ENCODE measurements at regions not wholly inside any gene's neighbourhood (a gene's known extent, or its start where the extent isn't known, plus 50 kb on each side); places are given as distances from the start of the nearest gene placed in this dataset.

DNA sequence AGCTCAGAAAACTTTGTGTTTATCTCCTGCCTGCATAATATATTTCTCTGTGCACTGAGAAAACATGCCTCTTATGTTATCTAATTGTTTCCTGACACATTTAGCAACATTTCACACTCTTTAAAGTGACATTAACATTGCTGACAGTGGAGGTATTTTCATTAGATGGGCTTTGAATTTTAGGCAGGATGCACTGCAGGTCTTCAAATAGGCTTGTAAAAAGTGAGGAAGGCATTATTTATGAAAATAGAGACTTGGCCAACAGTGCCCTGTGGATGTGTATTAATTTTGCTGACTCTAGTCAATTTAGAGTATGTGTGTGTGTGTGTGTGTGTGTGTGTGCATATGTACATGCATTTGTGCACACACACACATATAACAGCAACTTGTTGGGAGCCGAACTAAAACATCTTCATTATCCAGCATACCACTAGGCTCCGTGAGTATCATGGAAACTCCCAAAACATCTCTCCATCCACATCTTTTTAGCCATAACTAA, 429.5 kb upstream of the WWC1 start:
- no peak for DNase-seq (ENCODE audit: low spot score)

DNA sequence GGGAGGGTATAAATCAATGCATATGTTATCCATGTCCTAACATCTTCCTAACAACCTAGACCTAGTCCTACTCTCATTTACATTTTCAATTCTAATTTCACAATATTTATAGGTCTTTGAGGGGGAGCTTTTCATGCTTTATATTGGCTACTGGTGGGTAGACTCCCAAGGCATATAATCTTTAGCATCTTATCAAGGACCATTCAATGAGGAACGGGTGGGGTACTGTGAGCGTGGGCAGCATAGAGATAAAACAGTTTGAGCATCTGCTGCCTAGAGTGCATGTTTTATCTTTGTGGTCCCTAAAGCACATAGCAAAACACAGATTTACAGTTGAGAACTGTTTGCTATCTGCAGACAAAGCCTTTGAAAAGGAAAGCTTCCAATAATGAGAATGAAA, 427.6 kb upstream of the WWC1 start:
- no peak for DNase-seq (ENCODE audit: low spot score)

DNA sequence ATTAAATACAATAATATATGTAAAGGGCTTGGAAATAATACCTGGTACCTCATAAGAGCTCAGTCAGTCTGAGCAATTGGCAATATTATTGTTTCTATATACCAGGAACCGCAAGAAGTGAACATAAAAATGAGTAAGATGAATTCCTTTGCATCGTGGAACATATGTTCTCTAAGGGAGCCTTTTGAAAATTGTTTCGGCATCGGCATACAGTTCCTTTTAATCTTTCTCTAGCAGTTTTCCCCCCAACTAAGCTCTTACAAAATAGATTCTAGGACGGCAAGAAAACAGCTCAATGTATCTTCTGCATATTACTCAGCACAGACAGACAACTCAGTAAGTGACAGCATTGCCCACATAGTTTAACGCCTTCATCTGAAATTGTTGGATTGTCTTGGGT, 426.6 kb upstream of the WWC1 start:
- DNase-seq (ENCODE audit: low spot score), result no peak

DNA sequence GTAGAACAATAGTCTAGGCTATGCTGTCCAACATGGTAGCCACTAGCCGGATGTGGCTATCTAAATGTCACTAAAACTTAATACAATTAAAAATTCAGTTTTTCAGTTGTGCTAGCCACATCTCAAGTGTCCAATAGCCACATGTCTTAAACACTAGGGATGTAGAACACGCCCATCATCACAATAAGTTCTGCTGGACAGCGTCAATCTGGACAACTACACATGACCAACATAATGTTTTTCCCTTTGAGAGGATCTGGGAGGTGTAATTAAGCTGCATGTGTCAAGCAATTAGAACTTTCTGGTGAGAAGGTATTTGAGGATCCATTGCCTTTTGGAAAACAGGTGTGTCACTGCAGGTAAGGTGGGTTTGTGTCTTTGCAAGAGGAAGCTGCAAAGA, 424.6 kb upstream of the WWC1 start:
- DNase-seq (ENCODE audit: low spot score), result no peak

DNA sequence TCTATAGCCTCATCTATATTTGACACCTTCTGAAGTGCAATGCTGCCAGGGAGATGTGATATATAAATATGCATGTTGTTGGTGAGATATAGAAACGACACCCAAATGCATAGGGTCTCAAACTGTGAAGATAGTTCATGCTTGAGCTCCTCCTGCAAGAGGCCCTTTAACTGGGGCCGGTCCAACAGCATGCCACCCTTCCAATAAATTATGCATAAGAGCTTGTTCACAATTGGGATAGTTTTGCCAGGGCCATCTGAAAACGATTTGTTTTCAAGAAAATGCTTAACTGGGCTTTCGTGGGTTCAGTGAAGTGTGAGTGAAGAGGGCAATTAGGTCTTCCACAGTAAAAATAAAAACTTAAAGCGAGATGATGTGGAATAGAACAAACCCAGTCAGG, 424.2 kb upstream of the WWC1 start:
- DNase-seq (ENCODE audit: low spot score), result no peak

DNA sequence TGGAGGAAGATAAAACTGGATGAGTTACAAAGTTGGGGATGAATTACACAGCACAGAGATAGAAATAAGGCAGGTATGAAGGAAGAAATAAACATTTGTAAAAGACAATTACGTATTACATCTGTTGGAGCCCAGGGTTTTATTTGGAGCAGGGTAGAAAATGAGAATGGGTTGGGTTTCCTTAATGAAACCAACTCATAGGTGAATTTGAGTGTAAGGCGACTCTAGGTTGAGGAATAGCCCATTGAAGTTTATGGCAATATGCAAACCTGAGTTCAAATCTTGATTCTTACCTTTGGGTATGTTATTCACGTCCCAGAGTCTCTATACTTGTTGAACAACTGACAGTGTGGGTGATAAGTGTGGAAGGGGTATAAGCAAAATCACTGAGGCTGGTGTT, 422.3 kb upstream of the WWC1 start:
- no peak for DNase-seq (ENCODE audit: low spot score)

DNA sequence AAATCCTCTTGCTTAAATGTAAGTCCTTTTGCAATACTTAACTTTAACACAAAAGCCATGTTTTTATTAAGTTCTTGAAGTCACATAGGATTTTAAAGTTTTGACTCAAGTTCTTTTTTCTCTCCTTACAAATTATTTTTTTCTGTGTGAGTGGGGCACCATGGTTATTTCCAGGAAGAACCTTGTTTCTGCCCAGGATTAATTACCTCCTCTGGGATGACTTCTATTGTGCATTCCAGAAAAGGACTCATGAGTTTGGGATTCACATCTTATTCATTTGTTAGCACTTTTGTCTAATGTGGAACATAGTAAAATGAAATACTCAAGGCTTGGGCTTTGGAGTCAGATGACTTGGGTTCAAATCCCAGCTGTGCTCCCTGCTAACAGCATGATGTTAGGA, 421.4 kb upstream of the WWC1 start:
- DNase-seq (ENCODE audit: low spot score), result no peak

DNA sequence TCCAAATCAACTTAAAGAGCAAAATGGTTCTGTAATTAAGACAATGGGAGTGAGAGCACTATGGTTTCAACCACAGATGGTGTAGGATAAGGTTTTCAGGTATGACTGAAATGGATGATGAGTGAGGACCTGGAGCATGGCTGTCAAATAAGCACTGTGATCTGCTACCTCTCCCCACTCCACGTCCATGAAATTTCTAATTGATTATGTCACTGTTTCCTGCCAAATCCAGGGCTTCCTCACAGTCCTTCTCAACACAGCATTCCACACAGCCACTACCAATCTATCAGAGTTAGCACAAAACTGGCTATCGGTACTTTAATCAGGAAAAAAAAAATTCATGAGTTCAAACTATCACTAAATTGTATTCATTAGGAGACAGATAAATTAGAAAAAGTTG, 420.4 kb upstream of the WWC1 start:
- no peak for DNase-seq (ENCODE audit: low spot score)

DNA sequence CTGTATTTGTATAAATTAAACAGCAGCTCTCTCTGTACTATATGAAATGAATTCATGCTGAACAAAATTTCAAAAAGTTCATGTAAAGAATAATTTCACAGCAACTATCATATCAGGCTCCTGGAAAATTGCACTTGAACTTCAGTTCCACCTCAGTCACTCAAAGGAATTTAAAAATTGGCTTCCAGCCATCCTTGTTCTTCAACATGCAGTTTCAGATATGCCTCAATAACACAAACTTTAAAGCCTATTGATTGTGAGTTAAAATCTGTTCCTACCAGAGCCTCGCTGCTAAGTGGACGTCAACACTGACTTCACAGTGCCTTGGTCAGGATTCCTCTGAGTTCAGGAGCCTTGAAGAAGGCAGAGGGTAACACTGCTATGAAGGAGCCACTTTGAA, 418.7 kb upstream of the WWC1 start:
- DNase-seq (ENCODE audit: low spot score), result no peak

DNA sequence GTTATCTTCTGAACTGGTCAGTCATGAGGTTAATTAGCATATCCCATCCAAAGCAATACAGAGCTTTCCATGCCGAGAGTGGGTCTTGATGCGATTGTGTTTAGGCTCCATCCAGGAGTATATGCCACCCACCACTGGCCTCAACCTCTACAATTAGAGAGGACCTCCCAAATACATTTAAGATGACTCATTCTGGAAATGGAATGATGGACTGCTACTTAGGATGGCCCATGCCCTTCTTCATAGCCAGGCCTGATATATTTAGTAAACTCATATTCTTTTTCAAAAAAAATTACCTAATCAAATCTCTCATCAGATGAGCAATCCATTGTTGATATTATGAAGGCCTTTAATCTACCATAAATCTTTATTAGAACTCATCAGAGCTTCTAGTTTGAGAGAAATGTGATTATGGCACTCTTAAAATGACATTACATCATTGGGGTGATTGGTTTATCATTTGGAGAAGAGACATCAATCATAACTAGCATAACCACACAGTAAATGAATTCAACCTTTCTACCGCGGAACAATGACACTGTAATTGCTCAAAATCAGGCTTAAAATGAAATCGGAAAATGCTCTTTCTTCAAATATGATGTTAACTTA, 414.2 kb upstream of the WWC1 start:
- DNase-seq (ENCODE audit: low spot score), result no peak

DNA sequence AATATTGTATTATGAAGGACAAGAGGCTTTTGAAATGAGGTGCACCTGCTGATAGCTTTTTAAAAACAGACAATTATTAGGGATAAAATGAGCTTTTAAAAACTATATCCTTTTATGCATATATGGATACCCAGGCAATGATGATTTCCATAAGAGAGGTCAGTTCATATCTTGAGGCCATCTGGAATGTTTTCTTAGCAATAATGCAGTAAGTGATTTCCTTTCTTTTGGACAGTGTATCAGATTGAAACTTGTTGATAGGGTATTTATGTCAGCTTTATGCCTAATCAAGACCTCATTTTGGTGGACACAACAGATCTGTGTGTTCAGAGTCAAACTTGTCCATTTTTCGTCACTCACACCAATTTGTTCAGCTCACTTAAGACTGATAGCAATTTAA, 413.5 kb upstream of the WWC1 start:
- DNase-seq (ENCODE audit: low spot score), result no peak

DNA sequence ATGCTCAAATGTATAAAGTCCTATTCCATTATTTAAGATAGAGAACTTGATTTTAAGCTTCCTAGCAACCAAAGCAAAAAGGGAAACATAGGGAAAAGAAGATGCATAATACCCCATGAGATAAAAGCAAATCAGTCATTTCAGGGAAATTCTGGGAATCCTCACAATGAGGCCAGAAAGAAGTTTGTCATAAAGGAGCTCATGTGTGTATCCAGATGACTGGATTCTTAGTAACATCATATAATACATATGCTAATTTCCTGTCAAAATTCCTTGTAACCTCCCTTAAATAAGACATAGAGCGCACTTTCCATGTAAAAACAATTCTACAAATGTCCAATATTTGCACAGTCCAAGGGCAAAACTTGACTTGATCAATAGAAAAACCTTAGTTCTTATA, 411.0 kb upstream of the WWC1 start:
- no peak for DNase-seq (ENCODE audit: low spot score)

DNA sequence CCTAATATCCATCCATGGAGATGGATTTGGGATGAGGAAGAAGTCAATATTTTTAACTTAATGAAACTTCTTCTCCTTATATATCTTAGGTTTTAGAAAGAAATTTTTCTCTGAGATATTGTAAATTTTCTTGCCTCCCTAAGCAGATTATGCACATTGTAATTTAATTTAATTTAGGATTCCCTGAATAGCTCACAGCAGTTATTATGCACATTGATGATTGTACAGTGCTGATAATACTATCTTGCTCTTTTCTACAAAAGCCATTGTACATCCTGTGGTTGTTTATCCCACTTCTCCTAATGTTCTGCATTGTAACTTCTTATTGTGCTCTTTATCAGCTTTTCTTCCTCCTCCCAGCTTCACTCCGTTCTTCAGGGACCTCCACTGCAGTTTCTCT, 410.4 kb upstream of the WWC1 start:
- no peak for DNase-seq (ENCODE audit: low spot score)

DNA sequence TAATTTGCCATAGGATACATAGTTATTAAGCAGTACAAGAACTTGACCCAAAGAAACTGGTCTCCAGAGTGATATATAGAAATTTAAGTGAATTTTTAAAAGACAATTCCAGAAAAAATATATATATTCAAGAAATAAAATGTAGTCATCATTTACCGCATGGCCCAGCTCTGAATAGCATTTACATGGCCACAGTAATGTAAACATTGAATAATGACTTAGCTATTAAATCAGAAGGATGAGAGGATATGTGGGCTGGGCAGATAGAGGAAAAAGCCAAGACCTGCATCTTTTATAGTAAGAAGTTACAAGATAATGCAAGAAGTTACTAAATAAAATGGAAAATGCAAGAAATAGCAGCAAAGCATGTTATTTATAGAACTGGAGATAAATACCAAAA, 405.2 kb upstream of the WWC1 start:
- DNase-seq (ENCODE audit: low spot score), result no peak

DNA sequence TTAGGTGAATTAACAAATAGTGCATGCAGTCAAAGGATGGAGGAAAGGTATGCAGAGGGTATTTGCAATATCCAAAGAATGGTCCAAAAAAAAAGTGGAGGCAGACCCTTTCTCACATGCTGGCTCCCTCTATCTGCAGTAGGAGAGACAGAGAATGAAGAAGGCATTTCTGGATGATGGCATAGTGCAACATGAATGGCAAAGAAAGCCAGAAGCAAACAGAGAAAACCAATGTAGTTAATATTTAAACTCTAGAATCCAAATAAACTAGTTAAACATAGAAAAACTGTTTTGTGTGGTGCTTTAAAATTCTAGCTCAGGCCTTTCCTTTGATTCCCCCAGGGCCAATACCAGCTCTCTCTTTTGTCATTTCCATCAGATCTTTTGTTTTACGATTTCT, 403.1 kb upstream of the WWC1 start:
- DNase-seq (ENCODE audit: low spot score), result no peak

DNA sequence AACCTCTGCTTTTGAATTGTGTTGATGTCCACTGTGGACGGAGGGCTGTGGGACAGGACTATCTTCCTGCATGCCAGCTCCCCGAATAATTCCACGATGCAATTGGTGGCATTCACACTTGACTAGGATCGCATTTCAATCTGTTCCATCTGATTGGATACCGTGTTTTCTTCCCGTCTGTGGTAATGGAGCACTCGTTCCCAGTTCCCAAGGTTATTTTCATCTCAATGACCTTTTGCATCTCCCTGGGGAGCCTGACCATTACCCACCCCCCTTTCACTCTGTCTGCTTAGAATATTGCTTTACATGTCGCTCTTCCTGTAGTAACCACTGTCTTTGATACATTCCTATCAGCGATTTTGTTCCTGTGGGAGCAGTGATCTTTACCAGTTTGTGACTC, 402.2 kb upstream of the WWC1 start:
- no peak for DNase-seq (ENCODE audit: low spot score)

DNA sequence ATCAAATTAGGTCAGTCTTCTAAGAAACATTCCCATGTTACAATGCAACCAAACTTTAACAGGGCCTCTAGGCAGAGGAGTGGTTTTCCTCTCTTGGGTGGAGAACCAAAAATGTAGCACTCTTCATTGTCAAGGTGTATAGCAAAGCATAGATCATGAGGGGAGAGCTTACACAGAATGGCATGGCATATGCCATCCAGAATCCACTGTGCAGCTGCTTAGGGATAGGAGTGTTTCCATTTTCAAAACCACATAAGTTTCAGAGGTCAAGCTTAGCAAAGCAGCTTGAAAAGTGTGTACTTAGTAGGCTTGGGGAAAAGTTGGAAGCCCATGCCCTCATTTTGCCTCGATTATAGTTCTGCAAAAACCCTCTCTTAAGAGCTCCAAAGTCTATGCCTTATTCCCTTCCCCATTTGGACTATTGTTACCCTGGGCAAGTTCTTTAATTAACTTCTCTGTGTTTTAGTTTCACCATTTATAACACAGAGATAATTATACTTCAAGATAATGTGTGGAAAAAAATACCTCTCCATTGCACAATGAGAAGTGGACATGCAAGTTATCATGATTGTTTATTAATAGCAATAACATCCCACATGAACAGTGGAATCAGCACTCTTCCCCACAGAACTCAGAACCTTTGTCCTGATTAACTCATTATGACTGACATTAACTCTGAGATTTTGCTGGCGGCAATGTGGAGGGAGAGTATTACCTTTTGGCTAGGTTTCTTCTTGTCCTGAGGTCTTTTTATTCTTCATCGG, 398.9 kb upstream of the WWC1 start:
- no peak for DNase-seq (ENCODE audit: low spot score)

DNA sequence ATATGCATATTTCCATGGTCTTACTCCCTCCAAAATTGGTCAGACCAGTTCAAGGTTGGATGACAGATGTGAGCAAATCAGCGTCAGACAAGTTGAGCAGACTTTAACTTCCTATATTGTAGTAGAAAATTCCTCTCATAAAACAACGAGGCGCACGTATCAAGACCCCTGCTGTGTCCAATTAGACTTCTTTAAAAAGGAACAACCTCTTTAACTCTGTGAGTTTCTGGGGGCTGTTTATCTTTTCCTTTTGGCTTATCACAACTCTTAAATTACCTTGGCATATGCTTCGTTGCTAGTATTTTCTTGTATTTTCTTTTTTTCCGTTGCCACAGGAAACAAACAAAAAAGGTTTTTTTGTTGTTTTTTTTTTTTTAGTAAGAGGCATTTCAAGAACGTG, 398.2 kb upstream of the WWC1 start:
- no peak for DNase-seq (ENCODE audit: low spot score)

DNA sequence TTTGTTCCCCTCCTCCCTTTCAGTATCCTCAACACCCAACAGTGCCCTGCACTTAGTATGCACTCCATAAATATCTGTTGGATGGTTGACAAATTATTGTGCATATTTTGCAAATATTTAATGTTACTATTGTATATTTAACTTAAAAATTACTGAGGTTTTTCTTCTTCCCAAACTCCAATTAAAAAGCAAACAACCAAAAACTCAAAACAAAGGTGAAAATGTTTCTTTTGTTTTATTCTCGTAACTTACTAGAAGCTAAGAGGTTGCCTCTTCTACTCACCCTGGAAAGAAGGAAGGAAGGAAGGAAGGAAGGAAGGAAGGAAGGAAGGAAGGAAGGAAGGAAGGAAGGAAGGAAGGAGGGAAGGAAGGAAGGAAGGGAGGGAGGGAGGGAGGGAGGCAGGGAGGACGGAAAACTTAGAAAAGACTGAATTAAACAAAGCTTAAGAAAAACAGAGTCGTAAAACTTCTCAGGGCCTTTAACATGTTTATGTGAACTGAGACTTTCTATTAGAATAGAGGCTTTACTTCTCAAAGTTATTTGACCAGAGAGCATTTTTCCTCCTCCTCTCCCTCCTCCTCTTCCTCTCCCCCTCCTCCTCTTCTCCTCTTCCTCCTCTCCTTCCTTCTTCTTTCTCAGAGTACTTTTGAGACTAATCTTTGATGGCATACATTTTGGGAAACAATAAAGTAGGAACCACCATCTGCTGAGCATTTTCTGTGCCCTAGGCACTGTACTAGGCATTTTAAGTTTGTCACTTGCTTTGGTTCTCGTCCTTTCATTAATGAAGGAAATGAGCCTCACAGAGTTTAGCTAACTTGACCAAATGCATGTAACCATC, 396.6 kb upstream of the WWC1 start:
- no peak for DNase-seq (ENCODE audit: low spot score)

DNA sequence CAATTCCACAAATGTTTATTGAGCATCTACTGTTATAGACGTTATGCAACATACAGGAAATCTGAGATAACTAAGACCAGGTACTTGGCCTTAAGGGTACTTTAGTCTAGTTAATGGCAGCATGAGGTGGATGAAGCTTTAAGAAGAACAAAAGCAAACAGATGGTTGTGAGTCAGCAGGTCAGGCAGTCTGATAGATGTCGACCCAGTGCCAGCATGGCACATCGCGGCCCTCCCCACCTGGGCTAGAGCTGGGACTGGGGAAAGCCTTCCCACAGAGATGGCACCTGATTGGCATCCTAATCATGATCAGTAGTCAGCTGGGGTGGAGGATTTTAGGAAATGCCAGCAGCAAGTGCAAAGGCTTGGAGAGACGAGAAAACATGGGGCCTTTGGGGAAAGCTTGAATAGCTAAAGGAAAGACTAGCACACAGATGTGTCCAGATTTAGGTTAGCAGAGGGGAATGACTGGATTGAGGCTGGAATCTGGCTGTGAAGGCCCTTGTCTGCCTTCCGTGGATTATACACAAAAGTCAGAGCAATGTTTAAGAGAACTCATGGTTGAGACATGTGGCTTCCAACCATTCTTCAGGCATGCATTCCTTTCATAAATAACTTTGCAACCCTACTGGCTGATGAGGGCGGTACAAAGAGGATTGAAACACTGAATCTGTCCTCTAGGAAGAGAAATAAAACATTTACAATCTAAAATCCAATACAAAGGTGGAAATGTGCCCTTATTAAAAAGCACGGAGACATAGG, 395.4 kb upstream of the WWC1 start:
- DNase-seq (ENCODE audit: low spot score), result no peak

DNA sequence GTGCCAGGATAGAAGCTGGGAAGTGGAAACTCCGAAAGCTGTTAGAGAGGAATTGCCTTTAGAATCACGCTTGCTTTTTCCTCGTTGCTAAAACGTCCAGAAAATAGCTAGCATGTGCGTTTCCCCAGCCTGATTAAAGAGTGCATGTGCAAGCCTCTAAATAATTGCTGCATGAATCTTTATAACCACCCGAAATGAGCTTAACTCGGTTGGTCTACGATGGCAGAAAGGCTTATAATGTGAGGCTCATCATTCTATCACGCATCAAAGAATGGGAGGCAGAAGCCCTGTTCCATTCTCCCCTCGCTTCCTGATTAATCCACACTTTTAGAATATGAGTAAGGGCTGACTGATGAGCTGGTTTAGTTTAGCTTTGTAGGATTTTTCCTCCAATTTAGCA, 394.6 kb upstream of the WWC1 start:
- DNase-seq (ENCODE audit: low spot score), result no peak

DNA sequence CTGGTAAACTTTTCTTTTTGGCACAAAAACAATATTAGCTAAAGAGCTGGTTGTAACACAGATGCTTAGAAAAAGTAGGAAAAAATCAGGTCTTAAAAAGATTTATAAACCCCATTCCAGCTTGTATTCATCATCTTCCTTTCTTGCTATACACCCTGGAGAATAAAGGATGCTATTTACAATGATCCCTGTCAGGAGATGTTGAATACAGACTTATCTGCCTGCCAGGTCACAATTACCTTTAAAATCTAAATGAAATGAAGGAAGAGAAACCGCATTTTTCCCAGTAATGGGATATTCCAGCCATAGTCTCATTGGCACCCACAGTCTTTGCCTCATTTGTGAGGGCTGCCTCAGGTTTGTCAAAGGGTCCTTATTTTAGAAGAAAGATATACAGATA, 394.1 kb upstream of the WWC1 start:
- DNase-seq (ENCODE audit: low spot score), result no peak
